Endothelial cell of umbilical vein (primary cell): ENCODE measurements at regions not wholly inside any gene's neighbourhood (a gene's known extent, or its start where the extent isn't known, plus 50 kb on each side); places are given as distances from the start of the nearest gene placed in this dataset.

Source experiments
- FOS ChIP-seq: IDR thresholded peaks from 2 replicates; pipeline ENCODE4 v1.6.1; 2011; ENCODE audit warnings: mild to moderate bottlenecking, low read length, moderate library complexity, borderline replicate concordance; ENCODE audit not compliant: insufficient read depth
- MYC ChIP-seq: IDR thresholded peaks from one replicate; pipeline ENCODE4 v1.6.1; 2011; ENCODE audit warnings: mild to moderate bottlenecking, low read depth, low read length
- POLR2AphosphoS5 ChIP-seq: IDR thresholded peaks from 2 replicates; pipeline ENCODE4 v1.6.1; 2012; ENCODE audit warnings: low read depth, mild to moderate bottlenecking, control low read depth, low read length, moderate library complexity; ENCODE audit not compliant: insufficient read depth
- TF ChIP-seq, protein P1 (sequence below), 2 donors: IDR thresholded peaks; 1 replicate in 1 of 2; 2 replicates in 1 of 2; pipeline ENCODE4 v1.5.1; 2011; ENCODE audit warnings: low read length in 2 of 2, mild to moderate bottlenecking in 2 of 2, moderate library complexity in 2 of 2, control low read depth in 1 of 2, inconsistent platforms in 1 of 2, low read depth in 1 of 2; ENCODE audit not compliant: insufficient read depth in 1 of 2; ENCODE audit errors: extremely low read depth in 1 of 2

DNA sequence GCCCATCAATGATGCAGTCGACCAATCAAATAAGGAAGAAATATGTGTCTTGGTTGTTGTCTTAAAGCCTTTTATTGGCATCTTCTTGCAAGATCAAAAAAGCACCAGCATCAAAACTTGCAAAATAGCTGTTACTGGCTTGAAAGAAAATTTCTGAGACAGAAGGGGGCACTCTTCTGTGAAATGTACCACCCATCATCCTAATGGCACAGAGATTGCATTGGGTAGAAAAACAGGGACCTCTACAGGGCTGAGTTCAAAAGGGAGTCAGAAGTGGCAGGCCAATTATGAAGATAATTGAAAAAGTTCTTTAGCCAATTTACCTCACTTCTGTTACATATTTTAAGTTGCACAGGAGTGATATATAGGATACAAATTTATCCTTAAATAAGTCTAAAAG lies 122.3 kb upstream of the GPR149 start:
- TF ChIP-seq MYC (no peak), FOS (no peak), POLR2AphosphoS5 (no peak)
- TF ChIP-seq, protein P1, sequence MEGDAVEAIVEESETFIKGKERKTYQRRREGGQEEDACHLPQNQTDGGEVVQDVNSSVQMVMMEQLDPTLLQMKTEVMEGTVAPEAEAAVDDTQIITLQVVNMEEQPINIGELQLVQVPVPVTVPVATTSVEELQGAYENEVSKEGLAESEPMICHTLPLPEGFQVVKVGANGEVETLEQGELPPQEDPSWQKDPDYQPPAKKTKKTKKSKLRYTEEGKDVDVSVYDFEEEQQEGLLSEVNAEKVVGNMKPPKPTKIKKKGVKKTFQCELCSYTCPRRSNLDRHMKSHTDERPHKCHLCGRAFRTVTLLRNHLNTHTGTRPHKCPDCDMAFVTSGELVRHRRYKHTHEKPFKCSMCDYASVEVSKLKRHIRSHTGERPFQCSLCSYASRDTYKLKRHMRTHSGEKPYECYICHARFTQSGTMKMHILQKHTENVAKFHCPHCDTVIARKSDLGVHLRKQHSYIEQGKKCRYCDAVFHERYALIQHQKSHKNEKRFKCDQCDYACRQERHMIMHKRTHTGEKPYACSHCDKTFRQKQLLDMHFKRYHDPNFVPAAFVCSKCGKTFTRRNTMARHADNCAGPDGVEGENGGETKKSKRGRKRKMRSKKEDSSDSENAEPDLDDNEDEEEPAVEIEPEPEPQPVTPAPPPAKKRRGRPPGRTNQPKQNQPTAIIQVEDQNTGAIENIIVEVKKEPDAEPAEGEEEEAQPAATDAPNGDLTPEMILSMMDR (IDR thresholded peaks at IDR 0.05; ENCODE audit: extremely low read depth in 1 of 2, insufficient read depth in 1 of 2, low read depth in 1 of 2, low read length in 2 of 2), result no peak
